ENCODE measurements at regions not wholly inside any gene's neighbourhood (a gene's known extent, or its start where the extent isn't known, plus 50 kb on each side); places are given as distances from the start of the nearest gene placed in this dataset.

- intact Hi-C loops (cut with DNase I), result no loop called here
- Histone ChIP-seq H3K36me3 (no peaks in the 10 kb centered on the region), H3K27ac (no peak overlapping the region), H3K27me3 (no peaks in the 10 kb centered on the region), H3K9me3 (no peaks in the 10 kb centered on the region), H3K4me3 (replicated peaks in 1 of 3) (no peak overlapping the region), H3K4me1 (no peaks in the 10 kb centered on the region)
- no peak for TF ChIP-seq POLR2A (IDR thresholded peaks at IDR 0.05)
- TF ChIP-seq, protein P1, sequence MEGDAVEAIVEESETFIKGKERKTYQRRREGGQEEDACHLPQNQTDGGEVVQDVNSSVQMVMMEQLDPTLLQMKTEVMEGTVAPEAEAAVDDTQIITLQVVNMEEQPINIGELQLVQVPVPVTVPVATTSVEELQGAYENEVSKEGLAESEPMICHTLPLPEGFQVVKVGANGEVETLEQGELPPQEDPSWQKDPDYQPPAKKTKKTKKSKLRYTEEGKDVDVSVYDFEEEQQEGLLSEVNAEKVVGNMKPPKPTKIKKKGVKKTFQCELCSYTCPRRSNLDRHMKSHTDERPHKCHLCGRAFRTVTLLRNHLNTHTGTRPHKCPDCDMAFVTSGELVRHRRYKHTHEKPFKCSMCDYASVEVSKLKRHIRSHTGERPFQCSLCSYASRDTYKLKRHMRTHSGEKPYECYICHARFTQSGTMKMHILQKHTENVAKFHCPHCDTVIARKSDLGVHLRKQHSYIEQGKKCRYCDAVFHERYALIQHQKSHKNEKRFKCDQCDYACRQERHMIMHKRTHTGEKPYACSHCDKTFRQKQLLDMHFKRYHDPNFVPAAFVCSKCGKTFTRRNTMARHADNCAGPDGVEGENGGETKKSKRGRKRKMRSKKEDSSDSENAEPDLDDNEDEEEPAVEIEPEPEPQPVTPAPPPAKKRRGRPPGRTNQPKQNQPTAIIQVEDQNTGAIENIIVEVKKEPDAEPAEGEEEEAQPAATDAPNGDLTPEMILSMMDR (IDR thresholded peaks at IDR 0.05), result no peak
- WGBS, 2 donors, result 78 to 82% methylated on average over 2 of the region's 2 CpGs
- no peak for DNase-seq
These were observed 763.9 kb downstream of the TMEM182 start for GRCh38 chr2:103525756-103526155.

GRCh38 chr2:103526757-103527156 is 764.9 kb downstream of the TMEM182 start:
- Histone ChIP-seq H3K4me1 (no peaks in the 10 kb centered on the region), H3K9me3 (no peaks in the 10 kb centered on the region), H3K4me3 (replicated peaks in 1 of 3) (no peak overlapping the region), H3K36me3 (no peaks in the 10 kb centered on the region), H3K27me3 (no peaks in the 10 kb centered on the region), H3K27ac (no peak overlapping the region)
- intact Hi-C loops (cut with DNase I), result no loop called here
- no peak for DNase-seq
- 84 to 95% methylated on average over 9 of the region's 9 CpGs for WGBS, 2 donors
- no peak for TF ChIP-seq POLR2A (IDR thresholded peaks at IDR 0.05)
- TF ChIP-seq, protein P1 (IDR thresholded peaks at IDR 0.05), result no peak

- Histone ChIP-seq H3K4me3 (replicated peaks in 1 of 3) (no peak overlapping the region), H3K36me3 (no peaks in the 10 kb centered on the region), H3K9me3 (no peaks in the 10 kb centered on the region), H3K27ac (no peak overlapping the region), H3K27me3 (no peaks in the 10 kb centered on the region), H3K4me1 (no peaks in the 10 kb centered on the region)
- TF ChIP-seq, protein P1 (IDR thresholded peaks at IDR 0.05), result no peak
- no peak for TF ChIP-seq POLR2A (IDR thresholded peaks at IDR 0.05)
- intact Hi-C loops (cut with DNase I), result no loop called here
- WGBS, 2 donors, result 68 to 70% methylated on average over 3 of the region's 3 CpGs
- DNase-seq, result no peak
These were observed 765.4 kb downstream of the TMEM182 start for GRCh38 chr2:103527278-103527677.

GRCh38 chr2:103529798-103530502 is 768.1 kb downstream of the TMEM182 start:
- TF ChIP-seq POLR2A (IDR thresholded peaks at IDR 0.05), result no peak
- TF ChIP-seq, protein P1 (IDR thresholded peaks at IDR 0.05), result no peak
- no peaks in the 10 kb centered on the region for H3K4me1 ChIP-seq
- H3K27ac ChIP-seq, result no peak overlapping the region
- H3K9me3 ChIP-seq, result no peaks in the 10 kb centered on the region
- intact Hi-C loops (cut with DNase I), result no loop called here
- no peak for DNase-seq
- no peak overlapping the region for H3K4me3 ChIP-seq (replicated peaks in 1 of 3)
- H3K36me3 ChIP-seq, result no peaks in the 10 kb centered on the region
- H3K27me3 ChIP-seq, result no peaks in the 10 kb centered on the region
- WGBS, 2 donors, result 78 to 80% methylated on average over 5 of the region's 5 CpGs

- TF ChIP-seq, protein P1 (IDR thresholded peaks at IDR 0.05), result no peak
- no peak for TF ChIP-seq POLR2A (IDR thresholded peaks at IDR 0.05)
- Histone ChIP-seq H3K4me1 (no peaks in the 10 kb centered on the region), H3K9me3 (no peaks in the 10 kb centered on the region), H3K27me3 (no peaks in the 10 kb centered on the region), H3K4me3 (replicated peaks in 1 of 3) (no peak overlapping the region), H3K36me3 (no peaks in the 10 kb centered on the region), H3K27ac (no peak overlapping the region)
- intact Hi-C loops (cut with DNase I), result no loop called here
- WGBS, 2 donors, result 84 to 87% methylated on average over 3 of the region's 3 CpGs
- no peak for DNase-seq
These were observed 790.9 kb downstream of the TMEM182 start for GRCh38 chr2:103552775-103553174.
